ENCODE measurements at regions not wholly inside any gene's neighbourhood (a gene's known extent, or its start where the extent isn't known, plus 50 kb on each side); places are given as distances from the start of the nearest gene placed in this dataset.

GRCh38 chr2:104932243-104932642 lies 78.3 kb downstream of the POU3F3 start:
- no peak overlapping the region for H3K9ac ChIP-seq (ENCODE audit: low read length)
- no peak for DNase-seq
- no peak overlapping the region for H4K8ac ChIP-seq (ENCODE audit: low read length)
- no peak overlapping the region for H2BK12ac ChIP-seq (ENCODE audit: low read length in 2 of 2)
- H4K91ac ChIP-seq (ENCODE audit: low read length): no peak overlapping the region
- H3K4me3 ChIP-seq (ENCODE audit: insufficient read depth in 1 of 2, low read depth in 1 of 2, low read length in 2 of 2): no peak overlapping the region
- H3K4me2 ChIP-seq (ENCODE audit: low read length, poor library complexity, severe bottlenecking): no peak overlapping the region
- H3K4me1 ChIP-seq (ENCODE audit: control insufficient read depth, insufficient read depth, low read depth, low read length): no peaks in the 10 kb centered on the region
- no peak overlapping the region for H3K14ac ChIP-seq (ENCODE audit: low read length in 2 of 2)
- no peak overlapping the region for H3K4ac ChIP-seq (ENCODE audit: low read depth in 1 of 2, low read length in 2 of 2)
- 75% methylated on average over 2 of the region's 4 CpGs for WGBS
- H3K36me3 ChIP-seq (ENCODE audit: control insufficient read depth in 1 of 2, insufficient read depth in 2 of 2, low read depth in 1 of 2, low read length in 2 of 2): no peaks in the 10 kb centered on the region
- H3K18ac ChIP-seq (ENCODE audit: low read depth in 1 of 2, low read length in 2 of 2): no peak overlapping the region
- no peak overlapping the region for H2AK5ac ChIP-seq (ENCODE audit: low read length, severe bottlenecking)
- H3K27ac ChIP-seq (ENCODE audit: low read length, poor library complexity, severe bottlenecking): no peak overlapping the region
- H3K9me3 ChIP-seq (ENCODE audit: control insufficient read depth, low read length): no peaks in the 10 kb centered on the region
- H3K27me3 ChIP-seq (ENCODE audit: control insufficient read depth in 1 of 2, insufficient read depth in 1 of 2, low read length in 2 of 2): no peaks in the 10 kb centered on the region
- H2AFZ ChIP-seq (ENCODE audit: low read depth, low read length): no peak overlapping the region
- H2BK15ac ChIP-seq (ENCODE audit: low read depth, poor library complexity, severe bottlenecking): no peak overlapping the region
- H3K23ac ChIP-seq (ENCODE audit: low read length in 2 of 2): no peak overlapping the region
- no peak overlapping the region for H2BK120ac ChIP-seq (ENCODE audit: low read depth, low read length)
- H2BK5ac ChIP-seq (ENCODE audit: low read depth, low read length, poor library complexity, severe bottlenecking): no peak overlapping the region
- H3K79me1 ChIP-seq (replicated peaks; ENCODE audit: low read length, poor library complexity, severe bottlenecking): no peaks in the 10 kb centered on the region

- no peak overlapping the region for H2BK5ac ChIP-seq (ENCODE audit: low read depth, low read length, poor library complexity, severe bottlenecking)
- no peak for DNase-seq
- no peak overlapping the region for H3K4ac ChIP-seq (ENCODE audit: low read depth in 1 of 2, low read length in 2 of 2)
- H3K27me3 ChIP-seq (ENCODE audit: control insufficient read depth in 1 of 2, insufficient read depth in 1 of 2, low read length in 2 of 2): no peaks in the 10 kb centered on the region
- no peaks in the 10 kb centered on the region for H3K79me1 ChIP-seq (replicated peaks; ENCODE audit: low read length, poor library complexity, severe bottlenecking)
- H3K27ac ChIP-seq (ENCODE audit: low read length, poor library complexity, severe bottlenecking): no peak overlapping the region
- H2AFZ ChIP-seq (ENCODE audit: low read depth, low read length): no peak overlapping the region
- no peak overlapping the region for H2AK5ac ChIP-seq (ENCODE audit: low read length, severe bottlenecking)
- H3K9ac ChIP-seq (ENCODE audit: low read length): no peak overlapping the region
- no peak overlapping the region for H2BK15ac ChIP-seq (ENCODE audit: low read depth, poor library complexity, severe bottlenecking)
- no peak overlapping the region for H2BK12ac ChIP-seq (ENCODE audit: low read length in 2 of 2)
- no peak overlapping the region for H3K14ac ChIP-seq (ENCODE audit: low read length in 2 of 2)
- H3K9me3 ChIP-seq (ENCODE audit: control insufficient read depth, low read length): no peaks in the 10 kb centered on the region
- no peak overlapping the region for H4K8ac ChIP-seq (ENCODE audit: low read length)
- no peak overlapping the region for H3K4me3 ChIP-seq (ENCODE audit: insufficient read depth in 1 of 2, low read depth in 1 of 2, low read length in 2 of 2)
- no peaks in the 10 kb centered on the region for H3K4me1 ChIP-seq (ENCODE audit: control insufficient read depth, insufficient read depth, low read depth, low read length)
- WGBS: 89% methylated on average over 8 of the region's 9 CpGs
- H3K23ac ChIP-seq (ENCODE audit: low read length in 2 of 2): no peak overlapping the region
- no peak overlapping the region for H4K91ac ChIP-seq (ENCODE audit: low read length)
- H3K4me2 ChIP-seq (ENCODE audit: low read length, poor library complexity, severe bottlenecking): no peak overlapping the region
- H2BK120ac ChIP-seq (ENCODE audit: low read depth, low read length): no peak overlapping the region
- no peak overlapping the region for H3K18ac ChIP-seq (ENCODE audit: low read depth in 1 of 2, low read length in 2 of 2)
- H3K36me3 ChIP-seq (ENCODE audit: control insufficient read depth in 1 of 2, insufficient read depth in 2 of 2, low read depth in 1 of 2, low read length in 2 of 2): no peaks in the 10 kb centered on the region
Measured at GRCh38 chr2:104933151-104933917, 79.4 kb downstream of the POU3F3 start.

DNA sequence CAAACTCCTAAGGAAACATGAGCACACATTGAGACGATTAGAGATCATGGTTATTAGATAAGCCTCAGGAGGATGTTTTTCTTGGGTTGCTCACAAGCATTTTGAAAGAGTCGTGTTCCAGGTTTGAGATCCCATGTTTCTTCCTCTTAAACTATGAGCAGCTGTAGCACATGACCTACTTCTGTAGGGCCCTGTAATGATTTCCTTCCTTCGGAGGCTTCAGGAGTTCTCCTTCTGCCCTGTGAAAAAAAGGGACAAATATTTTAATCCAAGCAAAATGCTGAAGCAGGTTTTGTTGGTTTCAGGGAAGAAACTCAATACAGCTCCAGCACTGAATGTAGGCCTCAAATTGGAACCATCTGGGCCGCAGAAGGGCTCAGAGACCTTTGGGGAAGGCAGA lies 82.6 kb downstream of the POU3F3 start:
- no peak overlapping the region for H3K23ac ChIP-seq (ENCODE audit: low read length in 2 of 2)
- no peak overlapping the region for H3K9ac ChIP-seq (ENCODE audit: low read length)
- no peak overlapping the region for H2BK15ac ChIP-seq (ENCODE audit: low read depth, poor library complexity, severe bottlenecking)
- H3K79me1 ChIP-seq (replicated peaks; ENCODE audit: low read length, poor library complexity, severe bottlenecking): no peaks in the 10 kb centered on the region
- H3K9me3 ChIP-seq (ENCODE audit: control insufficient read depth, low read length): no peaks in the 10 kb centered on the region
- H4K8ac ChIP-seq (ENCODE audit: low read length): no peak overlapping the region
- no peaks in the 10 kb centered on the region for H3K36me3 ChIP-seq (ENCODE audit: control insufficient read depth in 1 of 2, insufficient read depth in 2 of 2, low read depth in 1 of 2, low read length in 2 of 2)
- WGBS: 67% methylated on average over 4 of the region's 4 CpGs
- H2AFZ ChIP-seq (ENCODE audit: low read depth, low read length): no peak overlapping the region
- no peak overlapping the region for H2BK12ac ChIP-seq (ENCODE audit: low read length in 2 of 2)
- H3K4me3 ChIP-seq (ENCODE audit: insufficient read depth in 1 of 2, low read depth in 1 of 2, low read length in 2 of 2): no peak overlapping the region
- no peak overlapping the region for H2BK120ac ChIP-seq (ENCODE audit: low read depth, low read length)
- no peak for DNase-seq
- H3K4me1 ChIP-seq (ENCODE audit: control insufficient read depth, insufficient read depth, low read depth, low read length): peaks cover 7% of the 10 kb centered on the region
- H2BK5ac ChIP-seq (ENCODE audit: low read depth, low read length, poor library complexity, severe bottlenecking): no peak overlapping the region
- no peak overlapping the region for H4K91ac ChIP-seq (ENCODE audit: low read length)
- H2AK5ac ChIP-seq (ENCODE audit: low read length, severe bottlenecking): no peak overlapping the region
- no peak overlapping the region for H3K27ac ChIP-seq (ENCODE audit: low read length, poor library complexity, severe bottlenecking)
- H3K18ac ChIP-seq (ENCODE audit: low read depth in 1 of 2, low read length in 2 of 2): no peak overlapping the region
- no peak overlapping the region for H3K4ac ChIP-seq (ENCODE audit: low read depth in 1 of 2, low read length in 2 of 2)
- no peak overlapping the region for H3K14ac ChIP-seq (ENCODE audit: low read length in 2 of 2)
- H3K27me3 ChIP-seq (ENCODE audit: control insufficient read depth in 1 of 2, insufficient read depth in 1 of 2, low read length in 2 of 2): peaks cover 0 to 3% of the 10 kb centered on the region in 2 experiments
- H3K4me2 ChIP-seq (ENCODE audit: low read length, poor library complexity, severe bottlenecking): no peak overlapping the region

DNA sequence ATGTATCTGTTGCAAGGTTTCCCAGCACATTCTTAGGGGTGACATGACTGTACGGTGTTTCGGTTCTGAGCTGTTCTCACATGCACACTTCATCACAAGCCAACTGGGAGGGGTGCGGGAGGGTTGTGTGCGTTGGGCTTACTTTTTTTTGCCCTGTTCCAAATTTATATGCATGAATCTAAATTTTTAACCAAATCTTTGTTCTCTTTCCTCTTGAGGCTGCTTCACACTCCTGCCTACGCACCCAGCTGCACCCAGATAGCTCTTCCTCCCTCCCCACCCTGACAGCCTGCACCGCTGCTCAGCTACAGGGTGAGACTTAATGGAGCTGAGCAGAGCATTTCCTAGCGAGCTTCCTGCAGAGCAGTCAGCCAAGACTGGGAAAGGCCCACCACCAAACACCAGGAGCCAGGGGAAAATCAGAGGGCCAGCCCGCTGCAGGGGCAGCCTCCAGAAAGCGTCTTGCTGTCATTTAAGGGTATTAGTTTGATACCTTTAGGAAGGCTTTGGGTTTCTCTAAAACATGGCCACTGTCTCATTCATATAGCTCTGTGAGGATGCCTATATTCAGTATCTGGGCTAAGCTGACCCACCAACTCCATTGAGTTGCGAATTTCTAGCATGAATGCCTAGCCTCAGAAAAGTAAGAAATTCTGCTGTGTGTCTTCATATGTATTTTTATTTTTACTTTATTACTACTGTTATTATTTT lies 84.5 kb downstream of the POU3F3 start:
- Histone ChIP-seq H4K91ac (ENCODE audit: low read length) (no peak overlapping the region), H2BK12ac (ENCODE audit: low read length in 2 of 2) (no peak overlapping the region), H2AK5ac (ENCODE audit: low read length, severe bottlenecking) (no peak overlapping the region), H2AFZ (ENCODE audit: low read depth, low read length) (no peak overlapping the region), H3K4me2 (ENCODE audit: low read length, poor library complexity, severe bottlenecking) (no peak overlapping the region), H3K79me1 (replicated peaks; ENCODE audit: low read length, poor library complexity, severe bottlenecking) (no peaks in the 10 kb centered on the region), H2BK5ac (ENCODE audit: low read depth, low read length, poor library complexity, severe bottlenecking) (no peak overlapping the region), H3K4me1 (ENCODE audit: control insufficient read depth, insufficient read depth, low read depth, low read length) (peaks cover 7% of the 10 kb centered on the region), H3K14ac (ENCODE audit: low read length in 2 of 2) (no peak overlapping the region), H3K4me3 (ENCODE audit: insufficient read depth in 1 of 2, low read depth in 1 of 2, low read length in 2 of 2) (no peak overlapping the region), H3K23ac (ENCODE audit: low read length in 2 of 2) (no peak overlapping the region), H2BK120ac (ENCODE audit: low read depth, low read length) (no peak overlapping the region), H3K9ac (ENCODE audit: low read length) (no peak overlapping the region), H3K27me3 (ENCODE audit: control insufficient read depth in 1 of 2, insufficient read depth in 1 of 2, low read length in 2 of 2) (peaks cover 0 to 3% of the 10 kb centered on the region in 2 experiments), H3K4ac (ENCODE audit: low read depth in 1 of 2, low read length in 2 of 2) (no peak overlapping the region), H3K27ac (ENCODE audit: low read length, poor library complexity, severe bottlenecking) (no peak overlapping the region), H4K8ac (ENCODE audit: low read length) (no peak overlapping the region), H3K18ac (ENCODE audit: low read depth in 1 of 2, low read length in 2 of 2) (no peak overlapping the region), H3K36me3 (ENCODE audit: control insufficient read depth in 1 of 2, insufficient read depth in 2 of 2, low read depth in 1 of 2, low read length in 2 of 2) (no peaks in the 10 kb centered on the region), H2BK15ac (ENCODE audit: low read depth, poor library complexity, severe bottlenecking) (no peak overlapping the region), H3K9me3 (ENCODE audit: control insufficient read depth, low read length) (no peaks in the 10 kb centered on the region)
- DNase-seq: no peak
- WGBS: 84% methylated on average over 10 of the region's 10 CpGs
